B cell (primary cell): ENCODE measurements at regions not wholly inside any gene's neighbourhood (a gene's known extent, or its start where the extent isn't known, plus 50 kb on each side); places are given as distances from the start of the nearest gene placed in this dataset.
A peak's percentile ranks its signal among the peaks of the same experiment; 100 is the strongest.

Experiments
- ATAC-seq: fragments of 200-7000 bp; cut with Tn5 transposase; one replicate; pipeline ENCODE4 v1.10.0; 2021; ENCODE audit warnings: low read depth, mild to moderate bottlenecking, moderate number of reproducible peaks, moderate library complexity
- CTCF ChIA-PET: fragments of 350-600 bp; sonication (Branson Sonifier 250); formaldehyde crosslinking; loops from one replicate; lab custom pipeline; 2021; ENCODE audit warnings: antibody characterized with exemption, inconsistent platforms; lab: Charles Lee
- POLR2A ChIA-PET: fragments of 350-600 bp; sonication (Branson Sonifier 250); formaldehyde crosslinking; loops from one replicate; lab custom pipeline; 2021; ENCODE audit warnings: antibody characterized with exemption; lab: Charles Lee
- DNase-seq: peaks from one replicate; pipeline ENCODE4 v3.0.0; 2013
- H2AFZ ChIP-seq: 2 replicates; pipeline ENCODE4 v1.6.1; 2012; ENCODE audit warnings: mild to moderate bottlenecking, low read depth, low read length; ENCODE audit not compliant: insufficient read depth, poor library complexity, severe bottlenecking
- H3K27ac ChIP-seq, 2 donors: 1 replicate in 1 of 2; 2 replicates in 1 of 2; pipeline ENCODE4 v1.5.1; 2012 to 2013; ENCODE audit warnings: low read length in 2 of 2, mild to moderate bottlenecking in 2 of 2, moderate library complexity in 1 of 2
- H3K27me3 ChIP-seq, 4 experiments: fragments of 200-600 bp in 1 of 4; sonication (generic) in 1 of 4; replicated peaks in 1 of 4; 1 replicate in 2 of 4; 2 replicates in 2 of 4; pipeline versions ENCODE4 v1.6.1 to v1.7.0; 2013 to 2016; ENCODE audit warnings: low read length in 3 of 4, mild to moderate bottlenecking in 2 of 4, mixed read lengths in 1 of 4, moderate library complexity in 1 of 4; ENCODE audit not compliant: insufficient read depth in 4 of 4, control insufficient read depth in 3 of 4; ENCODE audit errors: control extremely low read depth in 1 of 4
- H3K36me3 ChIP-seq, 2 experiments: replicated peaks in 1 of 2; 1 replicate in 1 of 2; 2 replicates in 1 of 2; pipeline versions ENCODE4 v1.6.1 to v1.7.1; 2013; ENCODE audit warnings: low read length in 1 of 2; ENCODE audit not compliant: insufficient read depth in 2 of 2, control insufficient read depth in 1 of 2; ENCODE audit errors: control extremely low read depth in 1 of 2, extremely low read depth in 1 of 2
- H3K4me1 ChIP-seq, 2 donors: fragments of 200-600 bp in 1 of 2; sonication (generic) in 1 of 2; 1 replicate in 1 of 2; 2 replicates in 1 of 2; pipeline versions ENCODE4 v1.5.1 to v1.6.1; 2013 to 2017; ENCODE audit warnings: low read length in 2 of 2; ENCODE audit not compliant: control insufficient read depth in 2 of 2, insufficient read depth in 2 of 2
- H3K4me2 ChIP-seq: replicated peaks from 2 replicates; pipeline ENCODE3; 2012; ENCODE audit warnings: mild to moderate bottlenecking, low read depth, low read length; ENCODE audit not compliant: poor library complexity, severe bottlenecking
- H3K4me3 ChIP-seq, 5 experiments: fragments of 200-600 bp in 1 of 5; sonication (generic) in 1 of 5; 1 replicate in 3 of 5; 2 replicates in 2 of 5; pipeline versions ENCODE4 v1.5.1 to v1.7.0; 2011 to 2016; ENCODE audit warnings: low read length in 4 of 5, mild to moderate bottlenecking in 4 of 5, low read depth in 2 of 5, control low read depth in 1 of 5, moderate library complexity in 1 of 5; ENCODE audit not compliant: insufficient read depth in 1 of 5; ENCODE audit errors: control extremely low read depth in 1 of 5, extremely low read depth in 1 of 5
- H3K79me2 ChIP-seq: fragments of 200-600 bp; sonication (generic); one replicate; pipeline ENCODE4 v1.6.0; 2016; ENCODE audit warnings: low read length; ENCODE audit not compliant: control insufficient read depth, insufficient read depth
- H3K9ac ChIP-seq: fragments of 200-600 bp; sonication (generic); 2 replicates; pipeline ENCODE4 v1.6.1; 2017; ENCODE audit warnings: mild to moderate bottlenecking, low read length, moderate library complexity
- H3K9me3 ChIP-seq, 3 donors: one replicate each; pipeline versions ENCODE4 v1.6.1 to v1.7.1; 2013; ENCODE audit warnings: low read length in 2 of 3; ENCODE audit not compliant: control insufficient read depth in 2 of 3, insufficient read depth in 1 of 3; ENCODE audit errors: control extremely low read depth in 1 of 3
- H4K20me1 ChIP-seq: 2 replicates; pipeline ENCODE4 v1.6.0; 2012; ENCODE audit warnings: mild to moderate bottlenecking, low read length; ENCODE audit not compliant: insufficient read depth, control insufficient read depth, poor library complexity, severe bottlenecking
- H3K27ac Mint-ChIP-seq: one replicate; pipeline ENCODE4 v1.8.0; 2021; ENCODE audit warnings: mixed read lengths
- H3K27me3 Mint-ChIP-seq: one replicate; pipeline ENCODE4 v1.8.0; 2021; ENCODE audit warnings: mixed read lengths
- H3K4me1 Mint-ChIP-seq: one replicate; pipeline ENCODE4 v1.8.0; 2021; ENCODE audit warnings: mixed read lengths
- H3K4me3 Mint-ChIP-seq: one replicate; pipeline ENCODE4 v1.8.0; 2021; ENCODE audit warnings: mixed read lengths
- H3K9me3 Mint-ChIP-seq: one replicate; pipeline ENCODE4 v1.8.0; 2022; ENCODE audit warnings: mixed read lengths; ENCODE audit not compliant: insufficient read depth
- EZH2 ChIP-seq: IDR thresholded peaks from 2 replicates; pipeline ENCODE4 v1.6.1; 2012; ENCODE audit warnings: borderline replicate concordance, low read depth, mild to moderate bottlenecking, moderate library complexity, low read length; ENCODE audit not compliant: insufficient read depth, poor library complexity, severe bottlenecking
- WGBS: methylation state at CpG from one replicate; pipeline ENCODE4 v1.1.5; 2013; ENCODE audit warnings: missing lambda C conversion rate; ENCODE audit not compliant: insufficient coverage; 5-methylcytosine and 5-hydroxymethylcytosine counted together
- intact Hi-C: fragments of 100-400 bp; cut with micrococcal nuclease; formaldehyde crosslinking; loops from one replicate; pipeline ENCODE4 v1.10.0; 2022
- TF ChIP-seq, protein P1 (sequence below): fragments of 200-600 bp; IDR thresholded peaks from one replicate; pipeline ENCODE4 v1.8.0; 2022; ENCODE audit warnings: antibody characterized with exemption, mild to moderate bottlenecking

DNA sequence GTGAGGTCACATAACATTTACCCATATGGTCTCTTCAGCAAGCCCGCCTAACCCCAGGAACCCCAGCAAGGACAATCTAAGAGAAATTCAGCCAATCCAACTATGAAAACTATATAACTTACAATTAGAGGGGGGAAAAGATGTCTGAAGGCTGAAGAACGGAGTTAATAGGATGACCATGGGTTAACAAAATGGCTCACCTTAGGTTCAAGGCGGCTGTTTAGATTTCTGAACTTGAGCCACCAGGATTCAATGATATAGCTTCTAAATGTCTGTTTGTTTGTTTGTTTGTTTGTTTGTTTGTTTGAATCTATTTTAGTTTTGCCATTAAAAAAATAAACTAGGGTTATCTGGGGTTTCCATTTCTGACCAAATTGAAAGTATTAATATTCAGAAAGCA lies 109.8 kb upstream of the ZC3H12C start:
- no peaks in the 10 kb centered on the region for H3K9me3 Mint-ChIP-seq
- H3K4me1 Mint-ChIP-seq = peaks cover 17% of the 10 kb centered on the region
- peaks cover 25% of the 10 kb centered on the region for H3K27me3 Mint-ChIP-seq
- Histone ChIP-seq H2AFZ (no peak overlapping the region), H3K4me2 (no peak overlapping the region), H4K20me1 (no peaks in the 10 kb centered on the region), H3K4me3 (no peak overlapping the region), H3K27me3 (peaks cover 0 to 9% (median 4%) of the 10 kb centered on the region in 4 experiments), H3K9ac (no peak overlapping the region), H3K9me3 (peaks cover 0 to 1% (median 0%) of the 10 kb centered on the region in 3 donors), H3K79me2 (no peaks in the 10 kb centered on the region), H3K36me3 (no peaks in the 10 kb centered on the region), H3K27ac (no peak overlapping the region), H3K4me1 (peaks cover 17 to 18% of the 10 kb centered on the region in 2 donors)
- TF ChIP-seq, protein P1, sequence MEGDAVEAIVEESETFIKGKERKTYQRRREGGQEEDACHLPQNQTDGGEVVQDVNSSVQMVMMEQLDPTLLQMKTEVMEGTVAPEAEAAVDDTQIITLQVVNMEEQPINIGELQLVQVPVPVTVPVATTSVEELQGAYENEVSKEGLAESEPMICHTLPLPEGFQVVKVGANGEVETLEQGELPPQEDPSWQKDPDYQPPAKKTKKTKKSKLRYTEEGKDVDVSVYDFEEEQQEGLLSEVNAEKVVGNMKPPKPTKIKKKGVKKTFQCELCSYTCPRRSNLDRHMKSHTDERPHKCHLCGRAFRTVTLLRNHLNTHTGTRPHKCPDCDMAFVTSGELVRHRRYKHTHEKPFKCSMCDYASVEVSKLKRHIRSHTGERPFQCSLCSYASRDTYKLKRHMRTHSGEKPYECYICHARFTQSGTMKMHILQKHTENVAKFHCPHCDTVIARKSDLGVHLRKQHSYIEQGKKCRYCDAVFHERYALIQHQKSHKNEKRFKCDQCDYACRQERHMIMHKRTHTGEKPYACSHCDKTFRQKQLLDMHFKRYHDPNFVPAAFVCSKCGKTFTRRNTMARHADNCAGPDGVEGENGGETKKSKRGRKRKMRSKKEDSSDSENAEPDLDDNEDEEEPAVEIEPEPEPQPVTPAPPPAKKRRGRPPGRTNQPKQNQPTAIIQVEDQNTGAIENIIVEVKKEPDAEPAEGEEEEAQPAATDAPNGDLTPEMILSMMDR = no peak
- TF ChIP-seq EZH2 = no peak
- ATAC-seq = no peak
- POLR2A ChIA-PET = no interaction called here
- 100% methylated on average over 1 of the region's 3 CpGs for WGBS
- intact Hi-C loops = no loop called here
- H3K27ac Mint-ChIP-seq = no peak overlapping the region
- no peak for DNase-seq
- CTCF ChIA-PET = interaction anchor here (0.6 kb wide), 1 partner anchor 284 kb away, joined by 3 read pairs; no protein-coding TSS in a partner anchor
- no peak overlapping the region for H3K4me3 Mint-ChIP-seq

DNA sequence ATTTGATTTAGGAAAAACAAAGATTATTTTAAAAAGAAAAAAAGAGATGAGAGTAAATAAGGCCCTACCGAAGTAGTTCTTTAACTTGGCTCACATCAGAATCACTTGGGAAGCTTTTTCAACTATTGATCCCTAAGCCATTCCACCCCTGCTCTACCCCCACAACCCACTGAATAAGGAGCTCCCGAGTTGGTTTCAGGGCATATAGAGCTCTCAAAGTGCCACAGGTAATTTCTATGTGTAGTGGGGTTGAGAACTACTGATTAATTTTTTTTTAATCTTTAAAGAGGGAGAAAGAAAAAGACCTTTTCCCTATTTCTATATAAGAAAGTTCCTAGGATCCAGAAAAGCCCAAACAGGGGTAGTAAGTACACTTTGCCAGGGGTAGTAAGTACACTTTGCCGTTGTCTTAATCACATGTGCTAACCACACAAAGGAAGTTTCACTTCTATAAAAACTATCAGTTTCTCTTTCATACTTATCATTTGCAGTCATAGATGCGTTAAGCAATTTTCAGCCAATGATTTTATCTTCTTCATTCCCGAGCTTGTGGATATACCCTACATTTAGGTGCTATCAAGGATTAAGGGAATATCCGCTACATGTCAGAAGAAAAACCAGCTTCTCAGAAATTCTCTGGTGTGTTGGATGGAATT lies 108.4 kb upstream of the ZC3H12C start:
- Histone ChIP-seq H3K4me3 (peak overlapping the region in 2 of 5 experiments; percentile 23 to 45), H3K27me3 (peaks cover 0 to 13% (median 5%) of the 10 kb centered on the region in 4 experiments), H3K79me2 (no peaks in the 10 kb centered on the region), H2AFZ (peak overlapping the region; percentile 21), H3K9ac (peak overlapping the region; percentile 46), H3K4me1 (peaks cover 17 to 18% of the 10 kb centered on the region in 2 donors), H4K20me1 (no peaks in the 10 kb centered on the region), H3K27ac (peak overlapping the region; percentile 45 to 47), H3K4me2 (peak overlapping the region; percentile 64), H3K9me3 (peaks cover 0 to 1% (median 0%) of the 10 kb centered on the region in 3 donors), H3K36me3 (no peaks in the 10 kb centered on the region)
- DNase-seq (peak; percentile 70), ATAC-seq (peak; percentile 86)
- Mint-ChIP-seq H3K9me3 (no peaks in the 10 kb centered on the region), H3K27me3 (peaks cover 18% of the 10 kb centered on the region), H3K4me1 (peaks cover 17% of the 10 kb centered on the region), H3K4me3 (peak overlapping the region; percentile 56), H3K27ac (no peak overlapping the region)
- WGBS = no CpG with 5 or more reads among the region's 6 CpGs
- ChIA-PET POLR2A (interaction anchor here (0.7 kb wide), 2 partner anchors 1103 to 1251 kb away, joined by 3 read pairs; no protein-coding TSS in a partner anchor), CTCF (no interaction called here)
- intact Hi-C loops = no loop called here
- TF ChIP-seq, protein P1 = no peak
- TF ChIP-seq EZH2 = no peak
